CD4-positive, alpha-beta memory T cell (primary cell): ENCODE measurements at regions not wholly inside any gene's neighbourhood (a gene's known extent, or its start where the extent isn't known, plus 50 kb on each side); places are given as distances from the start of the nearest gene placed in this dataset.
"Not testable (repeated sequence)": the region's sequence is repeated elsewhere in the genome, so short reads cannot be mapped to it uniquely, and the experiment has no call there.

Source experiments
- CTCF ChIA-PET: fragments of 350-600 bp; sonication (Branson Sonifier 250); formaldehyde crosslinking; loops from one replicate; lab custom pipeline; 2021; ENCODE audit warnings: inconsistent platforms; ENCODE audit not compliant: partially characterized antibody; lab: Charles Lee
- POLR2A ChIA-PET: fragments of 350-600 bp; sonication (Branson Sonifier 250); formaldehyde crosslinking; loops from one replicate; lab custom pipeline; 2021; ENCODE audit not compliant: partially characterized antibody; lab: Charles Lee
- DNase-seq, 5 donors: peaks; one replicate each; pipeline versions ENCODE4 v3.0.0 to v3.0.0-alpha.2; 2020 to 2022; ENCODE audit warnings: mixed read lengths in 1 of 5
- H3K27ac ChIP-seq: one replicate; pipeline ENCODE4 v1.7.0; 2013; ENCODE audit warnings: low read depth, low read length
- H3K27me3 ChIP-seq: 2 replicates; pipeline ENCODE4 v1.7.0; 2013; ENCODE audit warnings: mild to moderate bottlenecking, low read length, moderate library complexity; ENCODE audit not compliant: insufficient read depth
- H3K36me3 ChIP-seq: 2 replicates; pipeline ENCODE4 v1.7.0; 2013; ENCODE audit warnings: mild to moderate bottlenecking, low read length, moderate library complexity; ENCODE audit not compliant: insufficient read depth
- H3K4me1 ChIP-seq: 2 replicates; pipeline ENCODE4 v1.7.0; 2013; ENCODE audit warnings: mild to moderate bottlenecking, low read length, moderate library complexity; ENCODE audit not compliant: insufficient read depth
- H3K4me3 ChIP-seq, 2 donors: one replicate each; pipeline ENCODE4 v1.7.0; 2013; ENCODE audit warnings: low read length in 2 of 2, mild to moderate bottlenecking in 1 of 2
- H3K9me3 ChIP-seq, 2 donors: one replicate each; pipeline ENCODE4 v1.7.0; 2013; ENCODE audit warnings: low read length in 2 of 2, control low read depth in 1 of 2; ENCODE audit not compliant: control insufficient read depth in 1 of 2
- H3K27ac Mint-ChIP-seq, 7 donors: one replicate each; pipeline ENCODE4 v1.8.0; 2020 to 2021; ENCODE audit warnings: mixed read lengths in 7 of 7, mild to moderate bottlenecking in 6 of 7, inconsistent platforms in 3 of 7, moderate library complexity in 3 of 7
- H3K27me3 Mint-ChIP-seq, 2 donors: one replicate each; pipeline ENCODE4 v1.8.0; 2020 to 2021; ENCODE audit warnings: mixed read lengths in 2 of 2
- H3K36me3 Mint-ChIP-seq, 2 donors: one replicate each; pipeline ENCODE4 v1.8.0; 2020 to 2021; ENCODE audit warnings: mixed read lengths in 2 of 2, inconsistent platforms in 1 of 2, mild to moderate bottlenecking in 1 of 2
- H3K4me1 Mint-ChIP-seq, 4 donors: one replicate each; pipeline ENCODE4 v1.8.0; 2020 to 2021; ENCODE audit warnings: mixed read lengths in 4 of 4, mild to moderate bottlenecking in 1 of 4
- H3K4me3 Mint-ChIP-seq, 8 donors: one replicate each; pipeline ENCODE4 v1.8.0; 2020 to 2021; ENCODE audit warnings: mixed read lengths in 8 of 8, mild to moderate bottlenecking in 7 of 8, moderate library complexity in 6 of 8, inconsistent platforms in 3 of 8
- H3K9me3 Mint-ChIP-seq, 8 donors: one replicate each; pipeline ENCODE4 v1.8.0; 2020 to 2021; ENCODE audit warnings: mixed read lengths in 8 of 8, mild to moderate bottlenecking in 5 of 8, inconsistent platforms in 3 of 8, moderate library complexity in 1 of 8
- intact Hi-C: fragments of 100-400 bp; cut with micrococcal nuclease; formaldehyde crosslinking; loops from one replicate; pipeline ENCODE4 v1.15.1; 2023

DNA sequence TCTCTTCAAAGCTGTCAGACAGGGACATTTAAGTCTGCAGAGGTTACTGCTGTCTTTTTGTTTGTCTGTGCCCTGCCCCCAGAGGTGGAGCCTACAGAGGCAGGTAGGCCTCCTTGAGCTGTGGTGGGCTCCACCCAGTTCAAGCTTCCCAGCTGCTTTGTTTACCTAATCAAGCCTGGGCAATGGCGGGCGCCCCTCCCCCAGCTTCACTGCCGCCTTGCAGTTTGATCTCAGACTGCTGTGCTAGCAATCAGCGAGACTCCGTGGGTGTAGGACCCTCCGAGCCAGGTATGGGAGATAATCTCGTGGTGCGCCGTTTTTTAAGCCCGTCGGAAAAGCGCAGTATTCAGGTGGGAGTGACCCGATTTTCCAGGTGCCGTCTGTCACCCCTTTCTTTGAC, 147.3 kb upstream of the FSIP2 start:
- H3K27me3 ChIP-seq, DNase-seq, H3K4me1 ChIP-seq, H3K27me3 Mint-ChIP-seq, H3K36me3 ChIP-seq, H3K9me3 ChIP-seq, H3K27ac Mint-ChIP-seq, H3K36me3 Mint-ChIP-seq, POLR2A ChIA-PET, H3K27ac ChIP-seq, H3K4me3 Mint-ChIP-seq, CTCF ChIA-PET, intact Hi-C loops, H3K4me3 ChIP-seq, H3K4me1 Mint-ChIP-seq: not testable (repeated sequence)
- peaks cover 2 to 18% (median 11%) of the 10 kb centered on the region in 8 donors for H3K9me3 Mint-ChIP-seq

DNA sequence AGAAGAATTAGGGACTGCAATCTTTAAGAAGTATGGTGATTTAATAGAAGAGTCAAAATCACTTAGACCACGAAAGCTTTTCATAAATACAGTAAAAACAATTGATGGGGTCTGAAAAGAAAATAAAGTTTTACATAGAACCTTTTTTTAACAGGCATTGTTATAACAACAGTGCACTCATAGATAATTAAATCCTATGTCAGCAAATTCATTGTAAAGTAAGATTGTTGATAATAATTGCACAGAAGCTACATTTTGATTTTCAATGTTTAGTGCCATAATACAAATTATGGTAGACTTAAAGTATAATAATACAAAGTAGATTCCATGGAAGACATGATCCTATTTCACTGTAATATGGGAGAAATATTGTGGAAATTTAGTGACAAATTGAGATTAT, 130.7 kb upstream of the FSIP2 start:
- peaks cover 0 to 5% (median 0%) of the 10 kb centered on the region in 8 donors for H3K9me3 Mint-ChIP-seq
- H3K9me3 ChIP-seq, result no peaks in the 10 kb centered on the region
- no peak overlapping the region for H3K4me3 ChIP-seq
- H3K27me3 ChIP-seq, result no peaks in the 10 kb centered on the region
- no peak overlapping the region for H3K27ac ChIP-seq
- intact Hi-C loops, result no loop called here
- ChIA-PET CTCF (no interaction called here), POLR2A (no interaction called here)
- no peak for DNase-seq
- H3K27ac Mint-ChIP-seq, result no peak overlapping the region
- no peaks in the 10 kb centered on the region for H3K36me3 Mint-ChIP-seq
- no peaks in the 10 kb centered on the region for H3K4me1 Mint-ChIP-seq
- no peaks in the 10 kb centered on the region for H3K27me3 Mint-ChIP-seq
- H3K36me3 ChIP-seq, result no peaks in the 10 kb centered on the region
- H3K4me1 ChIP-seq, result no peaks in the 10 kb centered on the region
- H3K4me3 Mint-ChIP-seq, result no peak overlapping the region

DNA sequence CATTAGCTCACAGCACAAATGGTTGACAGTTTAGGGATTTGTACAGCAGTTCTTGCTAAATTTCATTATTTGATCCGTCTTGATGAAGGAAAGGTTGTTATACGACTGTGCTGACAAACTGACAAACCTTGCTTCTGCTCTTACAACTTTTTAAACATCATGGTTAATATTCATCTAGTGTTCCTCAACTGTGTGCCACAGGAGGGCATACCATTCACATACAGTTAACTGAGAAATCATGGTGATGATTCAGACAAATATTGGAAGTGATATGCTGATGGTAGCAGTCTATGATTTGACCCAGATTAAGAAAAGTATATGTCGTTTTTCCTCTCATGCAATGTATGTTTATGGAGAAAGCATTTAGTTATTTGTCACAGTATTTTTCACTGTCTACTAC, 129.8 kb upstream of the FSIP2 start:
- Mint-ChIP-seq H3K27ac (no peak overlapping the region), H3K4me3 (no peak overlapping the region), H3K4me1 (no peaks in the 10 kb centered on the region), H3K9me3 (peaks cover 0 to 5% (median 0%) of the 10 kb centered on the region in 8 donors), H3K27me3 (no peaks in the 10 kb centered on the region), H3K36me3 (no peaks in the 10 kb centered on the region)
- Histone ChIP-seq H3K36me3 (no peaks in the 10 kb centered on the region), H3K27me3 (no peaks in the 10 kb centered on the region), H3K27ac (no peak overlapping the region), H3K4me1 (no peaks in the 10 kb centered on the region), H3K4me3 (no peak overlapping the region), H3K9me3 (no peaks in the 10 kb centered on the region)
- POLR2A ChIA-PET, result no interaction called here
- intact Hi-C loops, result no loop called here
- DNase-seq, result no peak
- CTCF ChIA-PET, result no interaction called here

DNA sequence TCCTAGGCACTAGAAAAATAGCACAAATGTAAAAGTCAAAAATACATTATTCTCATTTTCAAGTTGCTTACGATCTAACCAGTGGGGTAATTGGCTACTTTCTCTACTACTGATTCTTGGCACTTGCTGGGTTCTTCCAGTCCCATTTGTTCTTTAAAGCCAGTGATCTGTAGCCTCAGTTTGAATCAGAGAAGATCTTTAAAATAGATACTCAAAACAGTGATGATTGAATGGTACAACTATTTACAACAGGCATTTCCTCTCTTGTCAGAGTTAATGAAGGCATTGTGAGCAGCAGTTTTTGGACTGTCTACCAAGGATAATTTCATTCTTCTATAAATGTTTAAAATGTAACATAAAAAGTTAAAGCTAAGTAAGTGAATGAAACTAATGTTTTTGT, 128.3 kb upstream of the FSIP2 start:
- ChIA-PET POLR2A (no interaction called here), CTCF (no interaction called here)
- Mint-ChIP-seq H3K36me3 (no peaks in the 10 kb centered on the region), H3K9me3 (peaks cover 0 to 6% (median 0%) of the 10 kb centered on the region in 8 donors), H3K4me3 (no peak overlapping the region), H3K27me3 (no peaks in the 10 kb centered on the region), H3K27ac (no peak overlapping the region), H3K4me1 (no peaks in the 10 kb centered on the region)
- H3K9me3 ChIP-seq, result no peaks in the 10 kb centered on the region
- intact Hi-C loops, result no loop called here
- no peaks in the 10 kb centered on the region for H3K4me1 ChIP-seq
- no peak overlapping the region for H3K27ac ChIP-seq
- no peaks in the 10 kb centered on the region for H3K27me3 ChIP-seq
- no peak for DNase-seq
- H3K4me3 ChIP-seq, result no peak overlapping the region
- no peaks in the 10 kb centered on the region for H3K36me3 ChIP-seq

DNA sequence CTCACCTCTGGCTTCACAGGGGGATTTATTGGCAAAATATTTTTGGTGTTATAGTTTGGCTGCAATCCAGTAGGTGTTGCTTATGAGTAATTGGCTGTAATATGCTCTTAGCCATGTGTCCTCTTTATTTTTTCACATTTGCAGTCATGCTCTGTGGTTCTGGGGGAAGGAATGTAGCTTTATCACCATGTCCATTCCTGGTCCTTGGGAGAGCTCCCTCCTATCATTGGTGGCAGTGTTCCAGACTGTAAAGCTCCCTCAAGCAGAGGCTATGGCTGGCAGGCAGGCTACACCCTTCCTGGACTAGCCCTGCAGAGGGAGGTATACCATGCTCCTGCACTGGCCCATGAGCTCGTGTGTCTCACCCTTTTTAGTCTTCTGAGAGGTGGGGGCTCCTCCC, 120.0 kb upstream of the FSIP2 start:
- CTCF ChIA-PET, result no interaction called here
- intact Hi-C loops, result no loop called here
- peaks cover 0 to 26% (median 7%) of the 10 kb centered on the region in 8 donors for H3K9me3 Mint-ChIP-seq

DNA sequence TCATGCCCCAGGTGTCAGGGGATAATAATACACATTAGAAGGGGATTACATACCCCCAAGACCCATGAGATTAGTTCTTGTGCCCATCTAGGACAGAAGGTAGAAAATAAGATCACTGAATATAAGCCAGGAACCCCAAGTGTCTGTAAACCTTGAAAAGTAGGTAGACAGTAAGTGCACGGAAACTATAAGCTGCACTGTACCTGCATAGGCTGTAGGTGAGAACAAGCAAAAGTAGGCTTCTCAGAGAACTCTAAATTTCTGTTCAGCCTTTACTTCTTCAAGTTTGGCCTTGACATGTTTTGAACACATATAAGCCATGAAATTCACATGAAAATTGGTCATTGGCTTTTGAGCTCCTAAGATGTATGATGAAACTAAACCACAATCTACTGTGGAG, 113.0 kb upstream of the FSIP2 start:
- no peak for DNase-seq
- no peaks in the 10 kb centered on the region for H3K27me3 ChIP-seq
- ChIA-PET CTCF (no interaction called here), POLR2A (no interaction called here)
- intact Hi-C loops, result no loop called here
- H3K27ac ChIP-seq, result no peak overlapping the region
- no peak overlapping the region for H3K27ac Mint-ChIP-seq
- no peaks in the 10 kb centered on the region for H3K4me1 Mint-ChIP-seq
- no peaks in the 10 kb centered on the region for H3K9me3 ChIP-seq
- H3K36me3 Mint-ChIP-seq, result no peaks in the 10 kb centered on the region
- no peaks in the 10 kb centered on the region for H3K27me3 Mint-ChIP-seq
- H3K36me3 ChIP-seq, result no peaks in the 10 kb centered on the region
- no peak overlapping the region for H3K4me3 ChIP-seq
- H3K4me1 ChIP-seq, result no peaks in the 10 kb centered on the region
- H3K4me3 Mint-ChIP-seq, result no peak overlapping the region
- peaks cover 0 to 5% (median 0%) of the 10 kb centered on the region in 8 donors for H3K9me3 Mint-ChIP-seq

More for the DNA sequence above, 120.0 kb upstream of the FSIP2 start:
- no peaks in the 10 kb centered on the region for H3K9me3 ChIP-seq
- Mint-ChIP-seq H3K36me3 (no peaks in the 10 kb centered on the region), H3K27ac (no peak overlapping the region), H3K27me3 (no peaks in the 10 kb centered on the region), H3K4me1 (no peaks in the 10 kb centered on the region), H3K4me3 (no peak overlapping the region)
- no peaks in the 10 kb centered on the region for H3K27me3 ChIP-seq
- H3K4me1 ChIP-seq, result no peaks in the 10 kb centered on the region
- no peak for DNase-seq
- POLR2A ChIA-PET, result no interaction called here
- H3K27ac ChIP-seq, result no peak overlapping the region
- H3K4me3 ChIP-seq, result no peak overlapping the region
- H3K36me3 ChIP-seq, result no peaks in the 10 kb centered on the region

DNA sequence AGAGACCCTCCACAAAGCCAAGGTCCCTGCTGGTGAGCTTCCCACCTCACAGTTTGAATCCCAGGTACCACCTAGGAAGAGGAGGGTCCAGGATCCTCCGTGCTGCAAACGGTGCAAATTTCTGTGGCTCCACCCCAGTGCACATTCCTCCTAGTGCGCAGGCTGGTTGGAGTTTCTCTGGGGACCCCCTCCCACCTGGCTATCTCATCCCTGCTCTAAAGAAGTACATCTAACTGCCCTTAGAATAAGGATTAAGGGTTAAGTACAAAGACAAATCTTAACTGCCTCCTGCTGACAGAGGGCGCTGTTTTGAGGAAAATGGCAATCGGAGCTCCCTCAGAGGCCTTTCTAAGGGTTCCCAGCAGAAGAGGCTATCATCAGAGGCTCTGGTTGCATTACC, 109.6 kb upstream of the FSIP2 start:
- ChIA-PET POLR2A (no interaction called here), CTCF (no interaction called here)
- no peak overlapping the region for H3K27ac ChIP-seq
- Mint-ChIP-seq H3K36me3 (no peaks in the 10 kb centered on the region), H3K4me1 (no peaks in the 10 kb centered on the region), H3K9me3 (peaks cover 0 to 5% (median under 1%) of the 10 kb centered on the region in 8 donors), H3K27me3 (no peaks in the 10 kb centered on the region), H3K4me3 (no peak overlapping the region), H3K27ac (no peak overlapping the region)
- intact Hi-C loops, result no loop called here
- no peaks in the 10 kb centered on the region for H3K36me3 ChIP-seq
- H3K27me3 ChIP-seq, result no peaks in the 10 kb centered on the region
- H3K4me1 ChIP-seq, result no peaks in the 10 kb centered on the region
- H3K4me3 ChIP-seq, result no peak overlapping the region
- no peak for DNase-seq
- H3K9me3 ChIP-seq, result no peaks in the 10 kb centered on the region

DNA sequence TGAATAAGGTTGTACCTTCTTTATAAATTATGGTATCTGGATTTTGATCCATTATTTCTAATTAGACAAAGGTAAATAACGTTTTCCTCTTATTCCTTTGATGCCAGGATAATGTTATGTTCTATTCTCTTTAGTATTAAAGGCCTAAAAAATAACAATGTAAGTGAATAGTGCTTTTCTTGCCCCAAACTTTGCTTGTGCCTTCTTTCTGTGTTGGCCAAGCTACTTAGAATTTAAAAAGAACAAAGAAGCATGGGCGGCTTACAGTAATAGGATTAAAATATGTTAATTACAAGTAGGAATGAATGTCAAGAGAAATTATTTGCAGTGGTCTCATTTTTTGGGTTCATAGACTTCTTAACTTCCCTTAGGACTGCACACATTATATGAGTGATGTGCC, 105.0 kb upstream of the FSIP2 start:
- Mint-ChIP-seq H3K27me3 (no peaks in the 10 kb centered on the region), H3K36me3 (no peaks in the 10 kb centered on the region), H3K4me3 (no peak overlapping the region), H3K27ac (no peak overlapping the region), H3K4me1 (no peaks in the 10 kb centered on the region), H3K9me3 (peaks cover 0 to 4% (median 1%) of the 10 kb centered on the region in 8 donors)
- DNase-seq, result no peak
- intact Hi-C loops, result no loop called here
- ChIA-PET POLR2A (no interaction called here), CTCF (no interaction called here)
- Histone ChIP-seq H3K27ac (no peak overlapping the region), H3K4me3 (no peak overlapping the region), H3K27me3 (no peaks in the 10 kb centered on the region), H3K4me1 (no peaks in the 10 kb centered on the region), H3K9me3 (no peaks in the 10 kb centered on the region), H3K36me3 (no peaks in the 10 kb centered on the region)
